DOHH2 (cell line): ENCODE measurements at regions not wholly inside any gene's neighbourhood (a gene's known extent, or its start where the extent isn't known, plus 50 kb on each side); places are given as distances from the start of the nearest gene placed in this dataset.
"Not testable (repeated sequence)": the region's sequence is repeated elsewhere in the genome, so short reads cannot be mapped to it uniquely, and the experiment has no call there.

Experiments used
- H3F3A ChIP-seq: fragments of 200-600 bp; sonication (generic), shearing (Covaris generic); 2 replicates; pipeline ENCODE4 v1.6.0; 2016; ENCODE audit warnings: antibody characterized with exemption, mild to moderate bottlenecking; ENCODE audit not compliant: control insufficient read depth, insufficient read depth
- H3K27ac ChIP-seq: fragments of 200-600 bp; sonication (generic); 2 replicates; pipeline ENCODE4 v1.5.1; 2014; ENCODE audit warnings: low read depth, mild to moderate bottlenecking, low read length, moderate library complexity
- H3K27me3 ChIP-seq: fragments of 200-600 bp; sonication (generic); 2 replicates; pipeline ENCODE4 v1.6.1; 2014; ENCODE audit warnings: mild to moderate bottlenecking, low read length, mixed read lengths; ENCODE audit not compliant: control insufficient read depth
- H3K36me3 ChIP-seq: fragments of 200-600 bp; sonication (generic); 2 replicates; pipeline ENCODE4 v1.6.1; 2014; ENCODE audit warnings: mild to moderate bottlenecking, low read length, moderate library complexity, mixed read lengths; ENCODE audit not compliant: control insufficient read depth
- H3K4me1 ChIP-seq: fragments of 200-600 bp; sonication (generic); 2 replicates; pipeline ENCODE4 v1.6.1; 2014; ENCODE audit warnings: mild to moderate bottlenecking, low read length, mixed read lengths; ENCODE audit not compliant: control insufficient read depth
- H3K4me2 ChIP-seq: fragments of 200-600 bp; sonication (generic); 2 replicates; pipeline ENCODE4 v1.6.0; 2014; ENCODE audit warnings: mild to moderate bottlenecking, low read length, moderate library complexity
- H3K4me3 ChIP-seq: fragments of 200-600 bp; sonication (generic); 2 replicates; pipeline ENCODE4 v1.5.1; 2014; ENCODE audit warnings: mild to moderate bottlenecking, low read length, mixed read lengths
- H3K79me2 ChIP-seq: fragments of 200-600 bp; sonication (generic); 2 replicates; pipeline ENCODE4 v1.6.1; 2014; ENCODE audit warnings: mild to moderate bottlenecking, low read length, mixed read lengths; ENCODE audit not compliant: control insufficient read depth
- H3K9me2 ChIP-seq: fragments of 200-600 bp; sonication (generic); replicated peaks from 2 replicates; pipeline ENCODE4 v1.6.1; 2014; ENCODE audit warnings: mild to moderate bottlenecking, low read length, mixed read lengths; ENCODE audit not compliant: control insufficient read depth
- H3K9me3 ChIP-seq: fragments of 200-600 bp; sonication (generic); 2 replicates; pipeline ENCODE4 v1.6.1; 2014; ENCODE audit warnings: antibody characterized with exemption, low read length, mixed read lengths; ENCODE audit not compliant: control insufficient read depth, insufficient read depth
- H4K20me1 ChIP-seq: fragments of 200-600 bp; sonication (generic); 2 replicates; pipeline ENCODE4 v1.6.0; 2014; ENCODE audit warnings: low read depth, mild to moderate bottlenecking, antibody characterized with exemption, low read length, moderate library complexity; ENCODE audit not compliant: control insufficient read depth, insufficient read depth
- EZH2phosphoT487 ChIP-seq: fragments of 200-600 bp; sonication (generic); IDR thresholded peaks from 2 replicates; pipeline ENCODE4 v1.6.1; 2017; ENCODE audit warnings: borderline replicate concordance, mild to moderate bottlenecking, antibody characterized with exemption, low read length, moderate library complexity, mixed read lengths
- TF ChIP-seq, protein P1 (sequence below): fragments of 200-600 bp; sonication (generic); IDR thresholded peaks from one replicate; pipeline ENCODE4 v1.5.1; 2014; ENCODE audit warnings: antibody characterized with exemption, mild to moderate bottlenecking, low read depth, low read length; ENCODE audit not compliant: poor library complexity, severe bottlenecking

GRCh38 chr17:34739386-34739785 lies 160.0 kb downstream of the TMEM132E start:
- no peaks in the 10 kb centered on the region for H3K4me1 ChIP-seq
- H3K27ac ChIP-seq = no peak overlapping the region
- H4K20me1 ChIP-seq = no peaks in the 10 kb centered on the region
- no peak overlapping the region for H3K4me3 ChIP-seq
- no peak overlapping the region for H3K4me2 ChIP-seq
- H3F3A ChIP-seq = no peaks in the 10 kb centered on the region
- H3K9me3 ChIP-seq = no peaks in the 10 kb centered on the region
- no peaks in the 10 kb centered on the region for H3K36me3 ChIP-seq
- no peaks in the 10 kb centered on the region for H3K9me2 ChIP-seq
- no peak for TF ChIP-seq EZH2phosphoT487
- TF ChIP-seq, protein P1, sequence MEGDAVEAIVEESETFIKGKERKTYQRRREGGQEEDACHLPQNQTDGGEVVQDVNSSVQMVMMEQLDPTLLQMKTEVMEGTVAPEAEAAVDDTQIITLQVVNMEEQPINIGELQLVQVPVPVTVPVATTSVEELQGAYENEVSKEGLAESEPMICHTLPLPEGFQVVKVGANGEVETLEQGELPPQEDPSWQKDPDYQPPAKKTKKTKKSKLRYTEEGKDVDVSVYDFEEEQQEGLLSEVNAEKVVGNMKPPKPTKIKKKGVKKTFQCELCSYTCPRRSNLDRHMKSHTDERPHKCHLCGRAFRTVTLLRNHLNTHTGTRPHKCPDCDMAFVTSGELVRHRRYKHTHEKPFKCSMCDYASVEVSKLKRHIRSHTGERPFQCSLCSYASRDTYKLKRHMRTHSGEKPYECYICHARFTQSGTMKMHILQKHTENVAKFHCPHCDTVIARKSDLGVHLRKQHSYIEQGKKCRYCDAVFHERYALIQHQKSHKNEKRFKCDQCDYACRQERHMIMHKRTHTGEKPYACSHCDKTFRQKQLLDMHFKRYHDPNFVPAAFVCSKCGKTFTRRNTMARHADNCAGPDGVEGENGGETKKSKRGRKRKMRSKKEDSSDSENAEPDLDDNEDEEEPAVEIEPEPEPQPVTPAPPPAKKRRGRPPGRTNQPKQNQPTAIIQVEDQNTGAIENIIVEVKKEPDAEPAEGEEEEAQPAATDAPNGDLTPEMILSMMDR = no peak
- H3K79me2 ChIP-seq = no peaks in the 10 kb centered on the region
- peaks cover 4% of the 10 kb centered on the region; the same call in 1 of the 2 replicates for H3K27me3 ChIP-seq

- H4K20me1 ChIP-seq, H3K4me3 ChIP-seq, H3K9me3 ChIP-seq, H3K4me2 ChIP-seq, H3K9me2 ChIP-seq, H3K27me3 ChIP-seq, H3F3A ChIP-seq, H3K36me3 ChIP-seq, H3K4me1 ChIP-seq, H3K27ac ChIP-seq, H3K79me2 ChIP-seq: not testable (repeated sequence)
Measured at GRCh38 chr17:34737673-34738072, 158.3 kb downstream of the TMEM132E start.

- H3K27me3 ChIP-seq = peaks cover 4% of the 10 kb centered on the region; the same call in 1 of the 2 replicates
Measured at GRCh38 chr17:34736611-34737010, 157.2 kb downstream of the TMEM132E start.

GRCh38 chr17:34733333-34733732 lies 154.0 kb downstream of the TMEM132E start:
- no peak overlapping the region for H3K27ac ChIP-seq
- no peaks in the 10 kb centered on the region for H3K4me1 ChIP-seq
- H4K20me1 ChIP-seq = no peaks in the 10 kb centered on the region
- no peaks in the 10 kb centered on the region for H3K9me2 ChIP-seq
- no peaks in the 10 kb centered on the region for H3K36me3 ChIP-seq
- no peaks in the 10 kb centered on the region for H3K79me2 ChIP-seq
- H3F3A ChIP-seq = no peaks in the 10 kb centered on the region
- no peak overlapping the region for H3K4me3 ChIP-seq
- H3K4me2 ChIP-seq = no peak overlapping the region
- TF ChIP-seq, protein P1 = no peak
- TF ChIP-seq EZH2phosphoT487 = no peak
- peaks cover 4% of the 10 kb centered on the region; the same call in 1 of the 2 replicates for H3K27me3 ChIP-seq
- no peaks in the 10 kb centered on the region for H3K9me3 ChIP-seq

More at GRCh38 chr17:34736611-34737010, 157.2 kb downstream of the TMEM132E start:
- no peaks in the 10 kb centered on the region for H3K36me3 ChIP-seq
- no peaks in the 10 kb centered on the region for H4K20me1 ChIP-seq
- H3K9me3 ChIP-seq = no peaks in the 10 kb centered on the region
- no peak overlapping the region for H3K27ac ChIP-seq
- no peak overlapping the region for H3K4me2 ChIP-seq
- TF ChIP-seq EZH2phosphoT487 = no peak
- H3K4me1 ChIP-seq = no peaks in the 10 kb centered on the region
- no peaks in the 10 kb centered on the region for H3F3A ChIP-seq
- H3K9me2 ChIP-seq = no peaks in the 10 kb centered on the region
- H3K4me3 ChIP-seq = no peak overlapping the region
- no peaks in the 10 kb centered on the region for H3K79me2 ChIP-seq
